ENCODE measurements at regions not wholly inside any gene's neighbourhood (a gene's known extent, or its start where the extent isn't known, plus 50 kb on each side); places are given as distances from the start of the nearest gene placed in this dataset.

GRCh38 chr2:38430597-38431207 lies 53.6 kb upstream of the ATL2 start:
- no peak for FAIRE-seq
- TF ChIP-seq JUN (IDR thresholded peaks at IDR 0.05; ENCODE audit: borderline replicate concordance, insufficient read depth, insufficient read length, low read depth) (no peak), EZH2 (IDR thresholded peaks at IDR 0.05; ENCODE audit: borderline replicate concordance, low read depth, low read length, severe bottlenecking) (no peak), GATA2 (IDR thresholded peaks at IDR 0.05; ENCODE audit: insufficient read depth, insufficient read length, low read depth, low read length) (no peak), CTCF (IDR thresholded peaks at IDR 0.05; ENCODE audit: extremely low read depth in 1 of 2, insufficient read depth in 1 of 2, low read depth in 1 of 2, low read length in 2 of 2) (no peak), MAX (IDR thresholded peaks at IDR 0.05; ENCODE audit: insufficient read depth, insufficient read length) (no peak), POLR2AphosphoS5 (IDR thresholded peaks at IDR 0.05; ENCODE audit: insufficient read depth, low read depth, low read length) (no peak), POLR2A (IDR thresholded peaks at IDR 0.05; ENCODE audit: low read depth, low read length) (no peak), FOS (IDR thresholded peaks at IDR 0.05; ENCODE audit: borderline replicate concordance, insufficient read depth, low read length) (no peak), MYC (IDR thresholded peaks at IDR 0.05; ENCODE audit: low read depth, low read length) (no peak)

More at GRCh38 chr2:38430597-38431207, 53.6 kb upstream of the ATL2 start:
- Histone ChIP-seq H3K9me1 (replicated peaks; ENCODE audit: control insufficient read depth, extremely low read depth, insufficient read depth, low read length) (no peaks in the 10 kb centered on the region), H3K4me2 (ENCODE audit: insufficient read depth, low read length) (no peak overlapping the region), H3K9ac (replicated peaks; ENCODE audit: extremely low read depth, insufficient read depth, low read length) (no peak overlapping the region), H3K4me1 (ENCODE audit: control insufficient read depth, extremely low read depth, insufficient read depth, low read length) (no peaks in the 10 kb centered on the region), H3K27ac (ENCODE audit: insufficient read depth, low read depth, low read length) (no peak overlapping the region), H3K27me3 (ENCODE audit: control insufficient read depth in 2 of 2, insufficient read depth in 2 of 2, low read length in 2 of 2) (peaks cover 9 to 12% of the 10 kb centered on the region in 2 experiments), H3K79me2 (ENCODE audit: control insufficient read depth, insufficient read depth, low read length) (no peaks in the 10 kb centered on the region), H3K4me3 (replicated peaks in 1 of 3; ENCODE audit: insufficient read depth in 1 of 3, low read depth in 1 of 3, low read length in 3 of 3) (no peak overlapping the region), H2AFZ (ENCODE audit: low read depth, low read length) (no peak overlapping the region), H4K20me1 (replicated peaks; ENCODE audit: control insufficient read depth, extremely low read depth, insufficient read depth, low read length) (no peaks in the 10 kb centered on the region), H3K9me3 (replicated peaks; ENCODE audit: control insufficient read depth, insufficient read depth, low read length) (no peaks in the 10 kb centered on the region), H3K36me3 (ENCODE audit: control insufficient read depth in 2 of 2, extremely low read depth in 1 of 2, insufficient read depth in 2 of 2, low read length in 2 of 2) (no peaks in the 10 kb centered on the region)
- intact Hi-C loops (cut with micrococcal nuclease) (no loop called here), dilution Hi-C loops (cut with MboI; ENCODE audit: extremely low pct_ligation_motif_present, low sequenced_read_pairs) (no loop called here)
- DNase-seq (ENCODE audit: low read depth, low spot score): no peak
- POLR2A ChIA-PET: no interaction called here
- CTCF ChIA-PET: interaction anchor here (0.6 to 1.9 kb wide), 3 partner anchors 21 to 134 kb away, joined by 3 to 5 read pairs (median 3); no protein-coding TSS in a partner anchor
- BruUV-seq (replicated peaks): no TSS peak
